AG08395 (cell line): ENCODE measurements at regions not wholly inside any gene's neighbourhood (a gene's known extent, or its start where the extent isn't known, plus 50 kb on each side); places are given as distances from the start of the nearest gene placed in this dataset.
A peak's percentile ranks its signal among the peaks of the same experiment; 100 is the strongest.

Source experiments
- DNase-seq: peaks from one replicate; pipeline ENCODE4 v3.0.0; 2012; ENCODE audit warnings: mixed read lengths, low spot score

DNA sequence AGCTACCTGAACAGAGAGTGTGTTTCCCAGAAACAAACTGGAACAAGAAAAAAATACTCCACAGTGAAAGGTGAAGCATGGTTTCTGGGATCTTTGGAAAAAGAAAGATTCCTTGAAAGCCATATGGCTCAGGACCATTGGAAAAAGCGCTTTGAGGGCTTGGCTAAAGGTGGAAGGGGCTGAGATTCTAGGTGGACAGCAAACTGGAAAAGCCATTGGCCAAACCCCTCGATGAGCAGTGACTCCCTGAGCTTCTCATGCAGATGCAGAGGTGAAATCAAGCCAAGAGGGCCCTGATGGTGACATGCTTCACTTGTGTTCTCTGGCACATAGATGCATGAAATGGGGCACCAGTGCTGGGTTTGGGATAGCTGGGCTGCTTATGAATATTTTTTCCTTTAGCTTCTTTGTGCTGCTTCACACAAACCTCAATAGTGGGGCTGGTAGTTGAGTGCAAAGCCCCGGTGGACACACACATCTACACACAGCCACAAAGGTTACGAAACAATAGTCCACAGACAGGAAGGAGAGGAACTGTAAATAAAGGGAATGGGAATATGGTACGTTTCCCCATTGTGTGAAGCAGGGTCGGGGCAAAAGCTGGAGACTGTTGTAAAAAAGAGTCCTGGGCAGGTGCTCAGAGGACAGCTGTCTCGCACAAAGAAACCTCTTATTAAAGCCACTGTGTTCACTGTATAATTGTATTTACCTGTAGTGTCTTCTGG is 117.8 kb downstream of the FOXA2 start:
- DNase-seq = no peak

DNA sequence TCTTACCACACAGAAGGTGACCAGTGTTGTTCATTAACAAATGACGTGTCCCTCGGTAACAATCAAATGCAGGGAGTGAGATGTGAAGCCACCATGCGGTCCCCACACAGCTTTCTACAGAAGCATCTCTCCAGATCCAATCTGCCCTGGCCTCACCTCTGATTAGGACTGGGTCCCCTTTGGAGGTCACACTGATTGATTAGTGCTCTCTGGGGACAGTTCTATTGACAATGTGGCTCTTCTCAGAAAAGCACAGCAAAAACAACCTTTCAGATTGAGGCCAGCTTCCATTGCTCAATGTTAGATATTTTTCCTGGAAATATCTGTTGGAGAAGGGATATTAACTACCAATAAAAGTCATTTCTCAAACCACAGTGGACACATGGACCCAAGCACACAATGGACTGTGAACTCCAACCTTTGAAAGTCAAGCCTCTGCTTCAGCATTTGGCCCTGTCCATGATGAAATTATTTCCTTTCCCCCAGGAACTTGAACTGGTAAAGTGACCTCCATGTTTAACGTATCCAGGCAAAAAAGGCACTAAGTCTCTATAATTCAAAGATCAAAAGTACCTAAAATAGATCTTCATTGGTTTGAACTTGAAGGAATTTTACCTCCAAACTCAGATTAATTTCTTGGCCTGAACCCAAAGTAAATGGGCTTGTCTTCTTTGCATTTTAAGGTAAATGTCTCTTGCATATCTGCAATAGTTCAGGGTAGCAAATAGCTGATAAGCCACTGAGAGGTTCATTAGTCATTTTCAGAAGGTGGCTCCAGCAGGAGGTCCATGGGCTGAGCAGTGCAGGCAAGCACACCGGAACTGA is 118.5 kb downstream of the FOXA2 start:
- no peak for DNase-seq

DNA sequence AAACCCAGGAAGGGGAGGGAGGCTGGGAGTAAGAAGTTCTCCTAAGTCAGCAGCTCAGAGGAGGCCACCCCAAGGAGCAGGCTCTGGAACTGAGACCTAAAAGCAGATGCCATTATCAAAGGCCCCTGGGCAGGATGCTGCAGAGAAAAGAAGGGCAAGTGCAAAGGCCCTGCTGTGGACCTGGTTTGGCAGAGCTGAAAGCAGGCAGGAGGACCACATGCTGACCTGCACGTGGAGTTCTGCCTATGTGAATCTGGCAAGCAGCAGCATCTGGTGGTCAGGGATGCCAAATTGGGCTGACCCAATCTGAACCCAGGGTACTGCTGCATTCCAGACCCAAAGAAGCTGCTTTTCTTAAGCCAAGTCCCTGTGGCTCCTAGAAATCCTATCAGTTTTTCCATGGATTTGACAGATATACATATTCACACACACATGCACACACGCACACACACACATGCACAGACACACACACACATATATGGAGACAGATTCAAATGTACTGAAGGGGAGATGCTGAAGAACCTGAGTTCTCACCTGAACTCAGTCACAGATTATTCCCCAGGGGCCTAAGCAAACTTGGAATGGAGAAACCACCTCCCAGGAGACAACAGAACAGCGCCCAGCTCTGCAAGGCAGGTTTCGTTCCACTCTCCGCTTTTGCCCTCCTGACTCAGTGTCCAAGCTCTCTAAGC is 119.9 kb downstream of the FOXA2 start:
- no peak for DNase-seq

DNA sequence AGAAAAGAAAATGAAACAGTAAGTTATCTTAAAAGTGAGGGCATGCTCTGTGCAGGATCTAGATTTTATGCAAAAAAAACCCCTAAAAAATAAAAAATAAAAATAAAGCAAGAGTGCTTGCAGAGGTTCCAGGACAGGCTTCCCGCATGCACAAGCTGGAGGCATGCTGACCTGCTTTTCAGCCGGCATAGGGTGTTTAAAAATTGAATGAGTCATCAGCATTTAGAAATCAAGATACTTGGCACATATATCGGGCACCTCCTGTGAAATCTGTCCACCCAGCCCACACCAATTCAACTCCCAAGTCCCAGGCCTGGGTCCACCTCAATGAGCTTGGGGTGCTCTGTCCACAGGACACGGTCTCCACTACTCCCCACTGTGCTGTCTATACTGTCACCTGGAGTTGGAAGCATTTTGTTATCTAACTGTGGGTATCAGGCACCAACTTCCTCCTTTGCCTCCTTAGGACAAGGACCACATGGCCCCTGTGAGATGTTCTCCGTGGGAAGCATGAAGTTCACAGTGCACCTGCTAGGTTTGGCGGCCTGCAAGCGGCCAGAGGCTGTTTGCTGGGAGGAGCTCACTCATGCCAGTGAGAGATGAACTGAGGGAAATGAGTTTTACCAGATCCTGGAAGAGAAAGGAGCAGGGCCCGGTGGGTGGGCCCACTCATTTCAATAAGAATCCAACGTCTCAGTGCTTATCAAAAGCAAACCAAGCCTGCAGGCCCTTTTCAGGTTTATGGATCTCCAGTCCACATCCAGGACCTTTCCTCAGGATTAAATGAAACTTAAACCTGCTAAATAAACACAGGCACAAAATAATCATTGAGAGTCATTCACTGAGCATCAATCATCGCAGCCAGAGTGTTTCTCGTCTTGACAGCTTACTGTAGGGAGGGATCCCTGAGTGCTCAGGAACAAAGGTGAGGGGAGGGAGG is 121.1 kb downstream of the FOXA2 start:
- no peak for DNase-seq

DNA sequence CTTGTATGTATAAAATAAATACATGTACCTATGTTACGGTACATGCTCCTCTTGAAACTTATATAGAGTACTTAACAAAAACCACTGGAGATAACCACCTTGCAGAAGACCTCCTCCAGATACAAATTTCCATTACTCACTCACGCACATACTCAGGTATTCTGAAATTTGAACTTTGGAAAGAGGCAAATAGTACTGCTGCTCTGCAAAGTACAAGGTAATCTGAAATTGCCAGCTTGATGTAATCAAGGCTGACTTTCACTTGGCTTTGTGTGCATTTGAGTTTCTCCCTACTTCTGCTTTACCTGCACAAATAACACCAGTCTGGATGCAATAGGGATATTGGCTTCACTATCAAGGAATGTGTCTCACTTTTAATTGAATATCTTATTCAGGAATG is 123.6 kb downstream of the FOXA2 start:
- DNase-seq = no peak

DNA sequence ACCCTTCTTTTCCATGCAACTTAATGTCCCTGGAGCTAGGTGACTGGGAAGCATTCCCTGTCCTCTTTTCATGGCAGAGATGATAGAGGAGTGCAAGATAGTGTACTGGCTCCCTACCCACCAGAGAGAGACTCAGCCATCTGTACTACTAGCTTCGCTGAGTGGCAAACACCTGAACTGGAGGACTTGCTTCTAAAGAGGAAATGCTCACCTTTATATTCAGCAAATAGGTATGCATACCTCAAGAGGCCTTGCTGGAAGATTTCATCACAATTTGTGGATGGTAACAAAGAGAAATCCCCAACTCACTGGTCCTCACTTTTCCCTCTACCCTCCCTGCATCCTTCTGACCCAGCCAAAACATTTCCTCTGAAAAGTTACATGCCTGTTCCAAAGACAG is 124.1 kb downstream of the FOXA2 start:
- DNase-seq = no peak

DNA sequence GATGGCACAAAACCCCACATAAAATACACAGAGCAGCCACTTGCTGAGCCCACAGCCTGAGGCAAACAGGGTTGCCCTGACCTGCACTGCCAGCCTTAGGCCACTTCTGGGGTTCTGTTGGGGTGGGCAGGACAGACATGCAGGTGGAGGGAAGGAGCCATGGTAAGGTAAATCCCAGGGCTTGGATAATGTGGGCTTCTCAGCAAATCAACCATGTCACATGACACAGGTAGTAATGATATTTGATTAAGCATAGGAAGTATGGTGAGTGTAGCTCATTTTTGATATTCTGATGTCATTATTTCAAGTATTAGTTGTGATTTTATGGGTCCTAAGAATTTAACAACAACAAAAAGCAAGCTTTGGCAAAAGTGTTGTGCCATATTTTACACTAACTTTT is 124.6 kb downstream of the FOXA2 start:
- DNase-seq = no peak

DNA sequence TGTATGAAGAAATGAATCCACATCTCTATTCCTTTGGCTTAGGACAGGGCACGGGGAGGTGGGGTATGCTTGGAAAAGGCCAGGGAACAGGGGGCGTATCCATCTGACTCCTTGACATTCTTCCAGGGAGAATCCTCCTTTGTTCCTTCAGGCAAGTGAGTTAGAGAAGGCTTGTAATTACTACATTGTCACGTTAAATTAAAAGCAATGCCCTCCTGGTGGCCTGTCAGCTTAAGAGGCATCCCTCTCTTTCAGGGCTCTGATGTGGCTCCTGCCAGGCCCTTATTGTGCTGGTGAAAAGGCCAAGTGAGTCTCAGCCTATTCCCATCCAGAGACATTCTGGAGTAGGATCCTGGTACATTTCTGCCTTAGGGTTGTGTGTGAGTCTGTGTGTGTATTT is 128.3 kb downstream of the FOXA2 start:
- no peak for DNase-seq

DNA sequence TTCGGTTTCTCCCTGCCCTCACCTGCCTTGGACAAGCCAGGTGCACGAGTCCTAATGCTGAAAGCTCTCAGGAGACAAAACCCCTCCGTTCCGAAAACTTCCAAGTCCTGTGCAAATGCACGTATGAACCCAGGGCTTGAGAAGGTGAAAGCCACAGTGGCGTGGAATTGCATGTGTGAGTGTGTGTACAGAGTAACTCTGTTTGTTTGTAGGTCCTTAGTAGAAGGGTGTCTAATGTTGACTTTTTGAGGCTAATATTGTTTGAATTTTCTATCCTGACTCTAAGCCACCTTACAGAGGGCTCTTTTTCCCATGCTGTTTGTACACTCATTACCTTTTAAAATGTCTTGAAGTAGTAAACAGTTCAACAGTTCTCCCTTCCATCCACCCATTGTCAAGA is 129.1 kb downstream of the FOXA2 start:
- no peak for DNase-seq

DNA sequence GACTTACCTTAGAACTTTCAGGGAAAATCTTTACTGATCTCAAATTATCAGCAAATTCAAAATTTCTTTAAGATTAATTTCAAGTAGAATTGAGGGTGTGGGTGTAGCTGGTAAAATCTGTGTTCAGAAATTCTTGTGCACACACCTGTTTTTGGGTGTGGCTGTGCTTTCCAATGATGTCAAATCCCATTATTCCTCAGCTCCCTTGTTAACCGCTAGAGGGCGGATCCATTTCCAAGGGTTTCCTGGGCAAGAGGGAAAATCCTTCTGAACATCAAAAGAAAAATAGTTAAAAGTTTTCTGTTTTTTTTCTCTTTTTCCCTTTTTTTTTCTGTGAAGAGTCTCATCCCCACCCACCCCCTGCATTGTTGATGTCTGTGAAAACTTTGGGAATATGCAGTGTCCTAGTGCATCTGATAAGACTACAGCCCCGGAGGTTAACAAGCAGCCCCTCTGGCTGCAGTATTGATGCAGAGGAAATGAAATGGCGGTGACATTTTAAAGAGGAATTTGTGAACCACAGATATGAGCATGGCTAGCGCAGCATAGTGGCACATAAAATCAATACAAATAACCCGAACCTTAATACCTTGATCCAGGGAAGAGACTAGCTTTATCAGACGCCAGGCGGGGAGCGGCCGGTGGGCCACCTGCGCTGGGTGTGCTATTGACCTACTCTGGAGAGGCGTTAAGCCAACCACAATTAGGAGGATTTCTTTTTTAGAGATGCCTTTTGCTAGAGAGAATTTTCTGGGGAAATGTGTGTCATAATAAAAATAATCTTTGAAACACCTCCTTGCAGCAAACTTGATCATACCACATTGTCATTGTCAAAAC is 130.9 kb downstream of the FOXA2 start:
- DNase-seq = peak; percentile 29

DNA sequence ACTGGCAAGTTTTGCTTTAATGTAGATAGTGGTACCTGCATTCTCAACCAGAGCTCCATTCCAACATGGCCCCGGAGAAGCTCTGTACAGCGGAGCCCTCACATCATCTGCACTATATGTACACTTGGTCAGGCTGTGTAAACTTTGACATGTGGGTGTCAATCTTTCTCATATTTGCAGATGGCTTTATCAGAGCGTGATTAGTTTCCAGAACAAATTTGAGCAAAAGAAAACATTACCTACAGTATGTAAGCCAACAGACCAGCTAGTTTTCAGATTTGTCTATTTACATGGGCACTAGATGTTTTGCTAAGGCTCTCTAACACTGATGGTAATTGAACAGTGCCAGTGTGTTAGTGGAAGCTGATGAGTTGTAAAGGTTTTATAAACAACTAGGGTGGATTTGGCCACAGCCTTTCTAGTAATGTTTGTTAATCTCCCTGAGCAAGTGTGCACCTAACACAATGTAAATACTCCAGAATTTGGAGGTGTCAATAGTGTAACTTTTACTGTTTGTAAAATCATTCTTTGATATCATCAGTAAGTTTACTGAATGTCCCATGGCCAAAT is 131.8 kb downstream of the FOXA2 start:
- DNase-seq = no peak

DNA sequence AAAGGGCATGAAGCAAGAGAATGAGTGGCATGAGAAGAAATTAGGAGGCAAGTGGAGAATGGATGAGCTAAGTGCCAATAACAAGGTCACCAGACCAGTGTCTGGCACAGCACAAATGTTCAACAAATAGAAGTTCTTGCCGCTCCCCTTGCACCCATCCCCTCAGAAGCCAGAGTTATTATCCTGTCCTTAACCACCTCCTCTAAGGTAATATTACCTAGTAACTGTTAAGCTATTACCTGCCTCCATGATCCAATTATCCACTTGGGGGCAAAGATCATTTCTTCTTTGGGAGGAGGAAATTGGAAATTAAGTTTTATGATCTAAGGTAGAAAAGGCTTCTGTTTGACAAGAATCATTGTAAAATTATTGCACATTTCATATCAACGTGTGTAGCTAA is 133.8 kb downstream of the FOXA2 start:
- no peak for DNase-seq

DNA sequence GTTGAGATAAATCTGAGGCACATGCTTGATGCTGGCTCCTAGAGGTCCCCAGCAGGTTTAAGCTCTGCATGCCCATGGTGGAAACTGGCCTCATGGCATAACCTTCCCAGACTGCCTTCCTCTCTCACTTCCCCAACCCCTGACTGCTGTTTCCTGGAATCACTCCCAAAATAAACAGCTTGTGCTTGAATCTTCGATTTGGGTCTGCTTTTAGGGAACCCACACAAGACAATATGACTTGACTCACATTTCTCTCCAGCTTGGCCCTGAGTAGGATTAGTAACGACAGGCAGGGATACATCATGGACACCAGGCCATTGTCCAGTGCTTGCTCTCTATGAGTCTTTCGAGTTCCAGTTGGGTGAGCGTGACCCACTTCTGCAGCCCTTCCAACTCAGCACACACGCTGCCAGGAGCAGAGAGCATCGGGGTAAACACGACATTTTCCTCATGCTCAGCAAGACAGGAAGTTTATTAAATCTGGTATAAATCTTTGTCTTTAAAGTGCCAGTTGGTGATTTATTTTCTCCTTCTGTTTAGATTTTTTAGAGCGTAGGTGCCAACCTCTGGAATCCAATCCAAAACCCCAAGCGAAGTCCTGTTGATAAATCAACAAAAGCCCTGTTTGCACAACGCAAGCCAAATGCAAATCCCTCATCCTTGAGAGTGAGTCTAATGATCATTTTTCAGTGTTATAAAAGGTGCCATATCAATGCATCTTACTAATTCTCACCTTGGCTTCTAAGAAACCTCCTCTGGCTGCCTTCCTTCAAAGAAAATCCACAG is 135.0 kb downstream of the FOXA2 start:
- DNase-seq = no peak

DNA sequence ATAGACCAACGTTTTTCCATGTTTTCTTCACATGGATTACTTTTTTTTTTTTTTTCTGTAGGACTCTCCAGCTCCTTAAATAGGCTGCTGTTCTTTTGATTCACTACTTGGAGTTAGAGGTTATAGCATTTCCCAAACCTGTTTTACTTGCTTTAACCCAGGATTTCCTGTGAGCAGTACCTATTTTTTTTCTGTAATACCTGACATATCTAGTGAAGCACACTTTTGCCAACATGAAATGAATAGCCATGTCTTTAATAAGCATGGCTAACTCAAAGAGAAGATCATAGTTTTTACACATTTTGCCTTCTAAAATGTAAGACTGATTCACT is 137.0 kb downstream of the FOXA2 start:
- no peak for DNase-seq

DNA sequence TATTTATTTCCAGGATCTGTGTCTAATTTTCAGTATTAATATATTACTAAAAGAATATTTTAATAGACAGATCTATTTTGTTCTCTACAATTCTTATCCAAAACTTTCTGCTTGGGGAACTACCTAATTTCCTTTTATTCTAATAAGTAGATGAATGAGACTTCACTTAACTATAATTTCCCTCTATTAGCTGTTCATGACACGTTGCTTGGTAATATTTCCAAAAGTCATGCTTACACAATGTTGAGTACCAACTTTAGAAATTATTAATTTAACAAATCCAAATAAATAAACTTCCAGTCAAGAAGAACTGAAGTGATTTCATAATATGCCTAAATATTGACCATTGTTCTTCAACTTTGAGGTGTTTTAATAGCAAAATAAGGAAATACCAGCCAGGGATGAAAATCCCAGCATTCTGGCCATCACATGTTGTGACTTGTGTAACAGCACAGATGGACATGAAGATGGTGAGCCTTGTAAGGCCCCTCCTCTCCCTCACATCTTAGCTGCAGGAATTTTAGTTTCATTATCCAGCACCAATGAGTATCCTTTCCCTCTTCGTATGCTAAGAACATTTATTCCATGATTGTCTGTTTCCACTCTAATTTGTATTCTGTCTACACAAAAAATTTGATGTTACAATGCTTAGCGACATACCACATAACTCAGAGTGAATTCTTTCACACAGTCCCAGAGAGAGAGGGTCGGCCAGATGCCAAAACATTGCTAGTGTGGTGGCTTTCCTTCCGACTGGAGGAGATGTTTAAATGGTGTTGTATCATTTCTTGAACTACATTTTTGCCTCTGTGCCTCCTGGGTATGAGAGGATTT is 137.5 kb downstream of the FOXA2 start:
- DNase-seq = no peak

DNA sequence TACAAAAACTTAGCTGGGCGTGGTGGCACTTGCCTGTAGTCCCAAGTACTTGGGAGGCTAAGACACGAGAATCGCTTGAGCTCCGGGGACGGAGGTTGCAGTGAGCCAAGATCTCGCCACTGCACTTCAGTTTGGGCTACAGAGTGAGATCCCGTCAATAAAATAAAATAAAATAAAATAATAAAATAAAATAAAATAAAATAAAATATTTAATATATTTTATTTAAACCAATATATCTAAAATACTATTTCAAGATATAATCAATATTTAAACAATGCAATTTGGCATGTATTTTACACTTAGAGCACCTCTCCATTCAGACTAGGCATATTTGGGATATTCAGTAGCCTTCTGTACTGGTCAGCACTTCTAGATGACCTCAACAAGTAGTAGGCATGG is 142.1 kb downstream of the FOXA2 start:
- no peak for DNase-seq

DNA sequence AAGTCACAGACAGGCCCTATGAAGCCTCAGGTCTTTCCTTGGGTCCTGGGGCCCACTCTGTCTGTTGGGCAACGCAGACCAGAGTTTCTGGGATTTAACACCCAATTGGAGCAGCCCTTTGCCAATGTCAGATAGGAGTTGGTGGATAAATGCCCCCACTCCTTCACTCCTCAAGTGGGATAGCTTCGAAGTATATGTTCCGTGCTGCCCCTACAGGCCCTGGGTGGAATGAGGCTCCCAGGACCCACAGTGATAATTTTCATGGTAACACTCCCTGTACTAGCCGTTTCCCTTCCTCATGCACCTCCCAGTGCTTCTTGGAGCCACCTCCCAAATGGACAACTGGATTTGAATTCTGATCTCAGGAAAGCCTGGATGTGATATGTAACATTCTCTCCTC is 145.4 kb downstream of the FOXA2 start:
- no peak for DNase-seq

DNA sequence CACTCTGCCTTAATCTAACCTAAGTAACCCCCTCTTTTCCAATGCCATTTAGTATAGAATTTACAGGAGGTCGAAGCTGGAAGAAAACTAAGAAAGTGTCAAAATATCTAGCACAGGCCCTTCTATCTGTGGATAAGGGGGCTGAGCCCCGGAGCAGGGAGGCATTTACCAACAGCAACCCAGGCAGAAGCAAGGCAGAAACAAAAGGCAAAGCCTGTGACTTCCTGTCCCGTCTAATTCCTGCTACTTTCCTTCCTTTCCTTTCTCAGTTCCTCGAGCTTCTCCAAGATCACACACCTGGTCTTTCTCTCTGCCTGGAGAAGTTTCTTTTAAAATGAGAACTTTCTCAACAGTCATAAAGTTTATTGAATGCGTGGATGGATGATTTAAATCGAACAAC is 146.0 kb downstream of the FOXA2 start:
- DNase-seq = no peak

DNA sequence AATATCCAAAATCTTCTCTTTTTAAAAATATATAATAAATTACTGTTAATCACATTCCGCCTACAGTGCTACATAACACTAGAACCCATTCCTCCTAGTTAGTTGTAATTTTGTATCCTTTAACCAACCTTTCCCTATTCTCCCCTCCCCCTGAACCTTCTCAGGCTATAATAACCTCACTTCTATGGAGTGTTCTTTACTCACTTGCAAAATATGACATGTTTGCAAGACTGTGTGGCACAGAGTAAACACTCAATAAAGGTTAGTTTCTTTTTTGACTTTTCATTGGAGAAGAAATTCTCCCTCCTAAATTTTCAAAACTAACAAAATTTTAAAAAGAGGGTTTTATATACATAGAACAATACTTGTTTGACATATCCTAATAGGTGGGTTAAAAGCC is 147.0 kb downstream of the FOXA2 start:
- DNase-seq = no peak
